Middle frontal gyrus (tissue), 1 donor: ENCODE measurements at regions not wholly inside any gene's neighbourhood (a gene's known extent, or its start where the extent isn't known, plus 50 kb on each side); places are given as distances from the start of the nearest gene placed in this dataset.

Source experiments
- DNase-seq: peaks from one replicate; pipeline ENCODE4 v3.0.0-alpha.2; 2015; ENCODE audit warnings: low spot score; ENCODE audit errors: extremely low spot score

- no peak for DNase-seq
Observed at GRCh38 chr2:128448331-128449225, 129.9 kb upstream of the HS6ST1 start.

GRCh38 chr2:128449226-128450061, 130.8 kb upstream of the HS6ST1 start:
- no peak for DNase-seq

GRCh38 chr2:128450211-128451024, 131.8 kb upstream of the HS6ST1 start:
- DNase-seq = no peak

GRCh38 chr2:128451084-128452023, 132.7 kb upstream of the HS6ST1 start:
- DNase-seq = no peak

DNA sequence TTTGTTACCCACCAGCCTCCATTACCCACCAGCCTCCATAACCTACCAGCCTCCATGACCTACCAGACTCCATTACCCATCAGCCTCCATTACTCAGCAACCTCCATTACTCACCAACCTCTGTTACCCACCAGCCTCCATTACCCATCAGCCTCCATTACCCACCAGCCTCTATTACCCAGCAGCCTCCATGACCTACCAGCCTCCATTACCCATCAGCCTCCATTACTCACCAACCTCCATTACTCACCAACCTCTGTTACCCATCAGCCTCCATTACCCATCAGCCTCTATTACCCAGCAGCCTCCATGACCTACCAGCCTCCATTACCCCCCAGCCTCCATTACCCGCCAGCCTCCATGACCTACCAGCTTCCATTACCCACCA, 133.3 kb upstream of the HS6ST1 start:
- DNase-seq = no peak

- no peak for DNase-seq
Observed at GRCh38 chr2:128452536-128453530, 134.2 kb upstream of the HS6ST1 start.

DNA sequence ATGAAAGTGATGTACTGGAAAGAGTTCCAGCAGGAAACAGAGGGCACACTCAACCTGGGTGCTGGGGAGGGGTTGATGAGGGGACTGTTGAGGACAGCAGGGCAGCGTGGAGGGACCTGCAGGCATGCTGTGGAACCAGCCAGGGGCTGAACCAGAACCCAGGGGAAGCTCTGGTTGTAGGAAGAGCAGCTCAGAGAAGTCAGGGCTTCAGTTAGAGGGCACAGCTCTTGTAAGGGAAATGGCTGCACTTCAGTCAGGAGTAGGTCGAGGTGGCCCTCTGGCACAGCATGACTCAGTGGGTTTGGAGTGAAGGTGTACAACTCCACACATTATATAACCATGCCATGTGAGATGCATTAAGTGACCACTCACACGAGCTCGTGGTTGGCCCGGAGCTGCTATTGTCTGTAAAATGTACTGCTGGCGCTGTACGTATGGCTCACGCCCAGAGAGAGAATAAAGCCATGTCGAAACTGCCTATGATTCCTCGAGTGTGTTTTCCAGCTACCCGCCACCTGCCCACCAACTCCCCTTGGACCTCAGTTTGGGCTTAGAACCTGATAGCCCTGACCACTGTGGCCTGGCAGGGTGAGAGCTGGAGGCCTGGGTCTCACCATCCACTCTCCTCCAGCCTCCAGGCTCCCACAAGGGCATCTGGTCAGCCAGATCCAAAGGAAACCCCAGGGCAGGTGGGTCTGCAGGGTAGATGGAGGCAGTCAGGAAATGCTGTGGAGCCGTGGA, 136.5 kb upstream of the HS6ST1 start:
- DNase-seq = no peak

GRCh38 chr2:128455721-128456050, 137.0 kb upstream of the HS6ST1 start:
- DNase-seq = no peak

DNA sequence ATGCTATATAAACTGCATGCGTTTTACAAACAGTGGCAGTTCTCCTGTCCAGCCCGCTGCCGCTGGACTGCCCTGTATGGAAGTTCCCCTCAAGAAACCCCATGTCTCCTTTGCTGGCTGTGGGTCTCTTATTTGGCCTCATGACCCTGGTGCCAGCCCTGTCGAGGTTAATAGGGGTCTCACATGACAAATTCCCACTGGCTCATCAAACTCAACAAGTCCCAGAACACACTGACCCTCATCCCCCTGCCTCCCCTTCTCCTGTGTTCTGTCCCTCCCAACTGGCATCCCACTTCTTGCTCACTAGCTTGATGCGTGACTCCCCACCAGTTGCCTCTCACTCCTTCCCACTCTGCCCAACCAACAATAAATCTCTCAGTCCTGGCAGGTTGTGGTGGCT, 137.6 kb upstream of the HS6ST1 start:
- no peak for DNase-seq

GRCh38 chr2:128457006-128457604, 138.4 kb upstream of the HS6ST1 start:
- DNase-seq = no peak

DNA sequence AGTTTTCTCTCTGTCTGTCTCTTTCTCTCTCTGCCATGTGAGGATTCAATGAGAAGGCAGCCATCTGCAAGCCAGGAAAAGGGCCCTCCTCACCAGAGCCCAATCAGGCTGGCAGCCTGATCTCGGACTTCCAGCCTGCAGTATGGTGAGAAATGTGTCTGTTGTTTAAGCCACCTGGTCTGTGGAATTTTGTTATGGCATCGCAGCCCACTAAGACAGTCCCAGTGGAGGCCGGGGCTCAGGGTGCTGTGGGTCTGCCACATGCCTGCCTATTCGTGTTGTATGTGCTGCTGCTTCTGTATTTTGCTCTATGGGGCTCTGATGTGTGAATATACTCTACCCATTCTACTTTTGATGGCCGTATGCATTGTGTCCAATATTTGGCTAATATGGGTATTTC, 139.0 kb upstream of the HS6ST1 start:
- no peak for DNase-seq

- no peak for DNase-seq
Observed at GRCh38 chr2:128458505-128458904, 139.8 kb upstream of the HS6ST1 start.

DNA sequence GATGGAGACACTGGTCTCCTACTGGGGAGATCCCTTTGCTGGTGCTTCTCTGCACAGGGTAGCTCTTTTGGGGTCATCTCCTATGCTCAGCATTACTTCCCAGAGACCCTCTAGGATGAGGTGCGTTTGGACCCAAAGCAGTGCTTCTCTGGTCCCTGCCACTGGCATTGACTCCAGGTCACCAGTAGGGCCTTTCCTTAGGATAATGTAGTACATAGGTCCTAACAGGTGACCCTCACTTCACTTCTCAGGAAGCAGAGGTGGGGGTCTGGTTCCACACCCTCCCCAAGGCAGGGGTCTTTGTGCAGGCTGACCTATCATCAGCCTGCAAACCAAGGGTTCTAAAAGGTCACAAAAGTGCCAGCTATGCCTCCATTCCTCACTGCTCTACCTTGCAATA, 145.8 kb upstream of the HS6ST1 start:
- DNase-seq = no peak

DNA sequence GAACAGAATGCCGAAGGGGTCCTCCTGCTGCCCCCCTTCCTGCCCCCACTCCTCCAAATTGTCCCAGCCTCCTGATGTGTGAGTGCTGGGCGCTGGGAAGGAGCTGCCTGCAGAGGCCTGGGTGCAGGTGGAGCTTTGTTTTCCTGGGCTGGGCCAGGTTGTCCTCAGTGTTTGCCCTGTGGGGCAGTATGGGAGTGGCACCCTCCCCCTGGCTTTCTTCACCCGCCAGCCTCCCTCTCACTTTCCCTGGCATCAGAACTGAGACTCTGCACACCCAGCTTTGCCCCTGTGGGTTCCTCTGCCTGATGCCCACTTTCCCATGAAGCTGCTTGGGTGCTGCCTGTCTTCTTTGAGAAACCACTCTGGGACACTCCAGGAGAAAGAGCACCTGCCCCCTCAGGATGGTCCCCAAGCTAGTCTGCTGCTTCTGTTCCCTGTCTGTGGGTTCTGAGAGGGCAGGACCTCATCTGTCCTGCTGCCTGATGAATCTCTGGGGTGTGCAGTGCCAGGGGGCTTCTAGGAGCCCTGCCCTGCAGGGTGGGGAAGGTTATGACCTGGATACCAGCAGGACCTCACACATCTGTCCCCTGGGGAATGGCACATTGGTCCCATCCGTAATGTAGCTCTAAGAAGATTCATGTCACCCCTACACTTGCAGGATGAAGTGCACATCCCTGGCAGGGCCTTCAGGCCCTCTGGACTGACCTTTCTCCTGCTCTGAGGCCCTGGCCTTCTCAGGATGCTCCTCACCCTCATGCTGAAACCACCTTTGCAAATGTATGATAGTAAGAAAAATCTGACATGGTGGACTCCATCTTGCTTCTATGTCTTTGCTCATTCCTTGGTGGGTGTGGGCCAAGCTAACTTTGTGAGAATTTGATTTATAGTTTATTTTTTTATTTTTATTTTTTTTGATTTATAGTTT, 146.8 kb upstream of the HS6ST1 start:
- DNase-seq = no peak

GRCh38 chr2:128466376-128466775, 147.7 kb upstream of the HS6ST1 start:
- DNase-seq = peak; percentile 5

- no peak for DNase-seq
Observed at GRCh38 chr2:128466776-128467175, 148.1 kb upstream of the HS6ST1 start.

DNA sequence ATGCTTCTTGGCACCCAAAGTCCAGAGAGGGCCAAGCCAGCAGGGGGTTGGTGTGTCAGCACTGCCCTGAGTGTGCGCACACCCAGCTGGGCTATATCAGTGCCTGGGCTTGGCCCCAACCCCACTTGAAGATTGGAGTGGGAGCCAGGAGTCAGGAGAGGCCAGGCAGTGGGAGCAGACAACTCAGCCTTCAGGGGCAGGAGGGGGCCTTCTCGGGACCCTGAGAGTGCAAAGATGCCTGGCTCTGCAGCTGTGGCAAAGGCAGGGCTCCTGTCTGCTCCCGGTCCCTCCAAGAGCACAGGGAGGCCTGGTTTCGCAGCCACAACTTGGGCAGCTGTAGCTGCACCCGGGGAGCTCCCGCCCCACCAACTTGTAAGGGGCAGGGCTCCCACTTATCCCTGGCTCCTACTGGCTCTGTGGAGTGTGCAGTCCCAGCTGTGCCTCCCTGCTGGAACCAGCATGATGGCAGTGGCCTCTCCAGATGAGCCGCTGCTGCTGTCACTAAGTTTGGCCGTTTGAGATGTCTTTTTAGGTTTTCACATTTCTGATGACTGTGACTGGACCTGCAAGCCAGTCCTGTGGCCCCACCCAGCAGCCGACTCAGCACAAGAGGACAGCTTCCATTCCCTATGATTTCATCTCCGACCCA, 148.8 kb upstream of the HS6ST1 start:
- no peak for DNase-seq
